ENCODE measurements at regions not wholly inside any gene's neighbourhood (a gene's known extent, or its start where the extent isn't known, plus 50 kb on each side); places are given as distances from the start of the nearest gene placed in this dataset.
"Not testable (repeated sequence)": the region's sequence is repeated elsewhere in the genome, so short reads cannot be mapped to it uniquely, and the experiment has no call there.

- Mint-ChIP-seq H3K4me1 (no peaks in the 10 kb centered on the region), H3K9me3 (peaks cover 0 to 14% (median 3%) of the 10 kb centered on the region in 3 donors), H3K27ac (no peak overlapping the region), H3K36me3 (no peaks in the 10 kb centered on the region), H3K4me3 (no peak overlapping the region), H3K27me3 (peaks cover 3 to 13% of the 10 kb centered on the region in 2 donors)
- Histone ChIP-seq H3K4me3 (ENCODE audit: control insufficient read depth in 1 of 2, extremely low read depth in 1 of 2, low read length in 1 of 2) (no peak overlapping the region), H3K27me3 (replicated peaks in 1 of 2; ENCODE audit: control insufficient read depth in 2 of 2, extremely low read depth in 1 of 2, insufficient read depth in 2 of 2, low read length in 1 of 2) (no peaks in the 10 kb centered on the region), H3K36me3 (ENCODE audit: control insufficient read depth in 2 of 2, extremely low read depth in 1 of 2, insufficient read depth in 1 of 2, low read length in 1 of 2) (no peaks in the 10 kb centered on the region), H3K27ac (ENCODE audit: low read length) (no peak overlapping the region), H3K9me3 (no peaks in the 10 kb centered on the region), H3K4me1 (ENCODE audit: control insufficient read depth in 1 of 2, extremely low read depth in 1 of 2, insufficient read depth in 2 of 2, low read length in 2 of 2) (no peaks in the 10 kb centered on the region)
- DNase-seq (peak in 16 of 35 experiments; percentile 2 to 58 (median 10)), ATAC-seq (replicated peaks in 1 of 4) (peak in 3 of 4 experiments; percentile 40 to 47 (median 44))
- ChIA-PET CTCF (interaction anchor here in 1 of 2 donors (0.8 to 1.0 kb wide), 3 partner anchors 12 to 280 kb away, joined by 3 to 6 read pairs (median 5); no protein-coding TSS in a partner anchor), POLR2A (no interaction called here)
- WGBS (ENCODE audit: insufficient coverage): 23% methylated on average over 1 of the region's 3 CpGs
Measured at GRCh38 chr2:84302513-84303412, 156.3 kb downstream of the SUCLG1 start.

- Histone ChIP-seq H3K9me3 (no peaks in the 10 kb centered on the region), H3K36me3 (ENCODE audit: control insufficient read depth in 2 of 2, extremely low read depth in 1 of 2, insufficient read depth in 1 of 2, low read length in 1 of 2) (no peaks in the 10 kb centered on the region), H3K4me3 (ENCODE audit: control insufficient read depth in 1 of 2, extremely low read depth in 1 of 2, low read length in 1 of 2) (no peak overlapping the region), H3K27ac (ENCODE audit: low read length) (no peak overlapping the region), H3K27me3 (replicated peaks in 1 of 2; ENCODE audit: control insufficient read depth in 2 of 2, extremely low read depth in 1 of 2, insufficient read depth in 2 of 2, low read length in 1 of 2) (no peaks in the 10 kb centered on the region), H3K4me1 (ENCODE audit: control insufficient read depth in 1 of 2, extremely low read depth in 1 of 2, insufficient read depth in 2 of 2, low read length in 2 of 2) (no peaks in the 10 kb centered on the region)
- no peak overlapping the region for H3K27ac Mint-ChIP-seq
- no peak overlapping the region for H3K4me3 Mint-ChIP-seq
- no peaks in the 10 kb centered on the region for H3K36me3 Mint-ChIP-seq
- H3K4me1 Mint-ChIP-seq: no peaks in the 10 kb centered on the region
- ChIA-PET POLR2A (no interaction called here), CTCF (no interaction called here)
- H3K9me3 Mint-ChIP-seq: peaks cover 0 to 14% (median 2%) of the 10 kb centered on the region in 3 donors
- ATAC-seq (replicated peaks in 1 of 4) (no peak), DNase-seq (no peak)
- peaks cover 2 to 11% of the 10 kb centered on the region in 2 donors for H3K27me3 Mint-ChIP-seq
- WGBS (ENCODE audit: insufficient coverage): 92% methylated on average over 5 of the region's 6 CpGs
Measured at GRCh38 chr2:84301717-84302116, 157.4 kb downstream of the SUCLG1 start.

GRCh38 chr2:84300696-84301029, 158.4 kb downstream of the SUCLG1 start:
- DNase-seq (no peak), ATAC-seq (replicated peaks in 1 of 4) (no peak)
- no peak overlapping the region for H3K4me3 ChIP-seq (ENCODE audit: control insufficient read depth in 1 of 2, extremely low read depth in 1 of 2, low read length in 1 of 2)
- H3K27me3 ChIP-seq (replicated peaks in 1 of 2; ENCODE audit: control insufficient read depth in 2 of 2, extremely low read depth in 1 of 2, insufficient read depth in 2 of 2, low read length in 1 of 2): no peaks in the 10 kb centered on the region
- H3K4me1 ChIP-seq (ENCODE audit: control insufficient read depth in 1 of 2, extremely low read depth in 1 of 2, insufficient read depth in 2 of 2, low read length in 2 of 2): no peaks in the 10 kb centered on the region
- no peaks in the 10 kb centered on the region for H3K9me3 ChIP-seq
- H3K27me3 Mint-ChIP-seq: peaks cover 2 to 11% of the 10 kb centered on the region in 2 donors
- ChIA-PET CTCF (interaction anchor here in 1 of 2 donors (0.6 kb wide), 1 partner anchor 15 kb away, joined by 4 read pairs; no protein-coding TSS in a partner anchor), POLR2A (no interaction called here)
- no peaks in the 10 kb centered on the region for H3K36me3 ChIP-seq (ENCODE audit: control insufficient read depth in 2 of 2, extremely low read depth in 1 of 2, insufficient read depth in 1 of 2, low read length in 1 of 2)
- 100% methylated on average over 1 of the region's 4 CpGs for WGBS (ENCODE audit: insufficient coverage)
- H3K27ac Mint-ChIP-seq: no peak overlapping the region
- H3K36me3 Mint-ChIP-seq: no peaks in the 10 kb centered on the region
- peaks cover 0 to 3% (median 0%) of the 10 kb centered on the region in 3 donors for H3K9me3 Mint-ChIP-seq
- H3K4me1 Mint-ChIP-seq: no peaks in the 10 kb centered on the region
- no peak overlapping the region for H3K4me3 Mint-ChIP-seq
- no peak overlapping the region for H3K27ac ChIP-seq (ENCODE audit: low read length)

- H3K27me3 ChIP-seq (replicated peaks in 1 of 2; ENCODE audit: control insufficient read depth in 2 of 2, extremely low read depth in 1 of 2, insufficient read depth in 2 of 2, low read length in 1 of 2); H3K4me3 ChIP-seq (ENCODE audit: control insufficient read depth in 1 of 2, extremely low read depth in 1 of 2, low read length in 1 of 2); H3K9me3 Mint-ChIP-seq; H3K36me3 ChIP-seq (ENCODE audit: control insufficient read depth in 2 of 2, extremely low read depth in 1 of 2, insufficient read depth in 1 of 2, low read length in 1 of 2); H3K4me1 ChIP-seq (ENCODE audit: control insufficient read depth in 1 of 2, extremely low read depth in 1 of 2, insufficient read depth in 2 of 2, low read length in 2 of 2); H3K27ac ChIP-seq (ENCODE audit: low read length); DNase-seq; POLR2A ChIA-PET; H3K4me1 Mint-ChIP-seq; H3K27ac Mint-ChIP-seq; H3K36me3 Mint-ChIP-seq; H3K4me3 Mint-ChIP-seq; ATAC-seq (replicated peaks in 1 of 4); H3K9me3 ChIP-seq: not testable (repeated sequence)
- 84% methylated on average over 4 of the region's 8 CpGs for WGBS (ENCODE audit: insufficient coverage)
- H3K27me3 Mint-ChIP-seq: peaks cover 2 to 11% of the 10 kb centered on the region in 2 donors
- CTCF ChIA-PET: interaction anchor here in 1 of 2 donors (0.6 to 1.4 kb wide), 3 partner anchors 14 to 15 kb away, joined by 3 to 4 read pairs (median 4); no protein-coding TSS in a partner anchor
Measured at GRCh38 chr2:84300001-84300695, 158.9 kb downstream of the SUCLG1 start.

- Histone ChIP-seq H3K4me1 (ENCODE audit: control insufficient read depth in 1 of 2, extremely low read depth in 1 of 2, insufficient read depth in 2 of 2, low read length in 2 of 2) (no peaks in the 10 kb centered on the region), H3K4me3 (ENCODE audit: control insufficient read depth in 1 of 2, extremely low read depth in 1 of 2, low read length in 1 of 2) (no peak overlapping the region), H3K36me3 (ENCODE audit: control insufficient read depth in 2 of 2, extremely low read depth in 1 of 2, insufficient read depth in 1 of 2, low read length in 1 of 2) (no peaks in the 10 kb centered on the region), H3K27ac (ENCODE audit: low read length) (no peak overlapping the region), H3K9me3 (no peaks in the 10 kb centered on the region), H3K27me3 (replicated peaks in 1 of 2; ENCODE audit: control insufficient read depth in 2 of 2, extremely low read depth in 1 of 2, insufficient read depth in 2 of 2, low read length in 1 of 2) (no peaks in the 10 kb centered on the region)
- Mint-ChIP-seq H3K4me1 (no peaks in the 10 kb centered on the region), H3K27me3 (peaks cover 0 to 11% of the 10 kb centered on the region in 2 donors), H3K4me3 (no peak overlapping the region), H3K9me3 (no peaks in the 10 kb centered on the region), H3K36me3 (no peaks in the 10 kb centered on the region), H3K27ac (no peak overlapping the region)
- ChIA-PET POLR2A (no interaction called here), CTCF (interaction anchor here in 1 of 2 donors (1.2 to 1.4 kb wide), 2 partner anchors 15 to 16 kb away, joined by 3 to 4 read pairs; no protein-coding TSS in a partner anchor)
- WGBS (ENCODE audit: insufficient coverage): 57% methylated on average over 2 of the region's 3 CpGs
- no peak for DNase-seq
- no peak for ATAC-seq (replicated peaks in 1 of 4)
Measured at GRCh38 chr2:84299211-84299775, 159.8 kb downstream of the SUCLG1 start.

- ATAC-seq (replicated peaks in 1 of 4): no peak
- Mint-ChIP-seq H3K36me3 (no peaks in the 10 kb centered on the region), H3K27ac (no peak overlapping the region), H3K27me3 (peaks cover 5 to 15% of the 10 kb centered on the region in 2 donors), H3K4me3 (no peak overlapping the region), H3K9me3 (no peaks in the 10 kb centered on the region), H3K4me1 (no peaks in the 10 kb centered on the region)
- Histone ChIP-seq H3K36me3 (ENCODE audit: control insufficient read depth in 2 of 2, extremely low read depth in 1 of 2, insufficient read depth in 1 of 2, low read length in 1 of 2) (no peaks in the 10 kb centered on the region), H3K9me3 (no peaks in the 10 kb centered on the region), H3K27ac (ENCODE audit: low read length) (no peak overlapping the region), H3K4me1 (ENCODE audit: control insufficient read depth in 1 of 2, extremely low read depth in 1 of 2, insufficient read depth in 2 of 2, low read length in 2 of 2) (no peaks in the 10 kb centered on the region), H3K4me3 (ENCODE audit: control insufficient read depth in 1 of 2, extremely low read depth in 1 of 2, low read length in 1 of 2) (no peak overlapping the region), H3K27me3 (replicated peaks in 1 of 2; ENCODE audit: control insufficient read depth in 2 of 2, extremely low read depth in 1 of 2, insufficient read depth in 2 of 2, low read length in 1 of 2) (no peaks in the 10 kb centered on the region)
- ChIA-PET CTCF (no interaction called here), POLR2A (no interaction called here)
- no CpG with 5 or more reads among the region's 3 CpGs for WGBS (ENCODE audit: insufficient coverage)
- no peak for DNase-seq
Measured at GRCh38 chr2:84297155-84297554, 161.9 kb downstream of the SUCLG1 start.
